ENCODE measurements at regions not wholly inside any gene's neighbourhood (a gene's known extent, or its start where the extent isn't known, plus 50 kb on each side); places are given as distances from the start of the nearest gene placed in this dataset.

DNA sequence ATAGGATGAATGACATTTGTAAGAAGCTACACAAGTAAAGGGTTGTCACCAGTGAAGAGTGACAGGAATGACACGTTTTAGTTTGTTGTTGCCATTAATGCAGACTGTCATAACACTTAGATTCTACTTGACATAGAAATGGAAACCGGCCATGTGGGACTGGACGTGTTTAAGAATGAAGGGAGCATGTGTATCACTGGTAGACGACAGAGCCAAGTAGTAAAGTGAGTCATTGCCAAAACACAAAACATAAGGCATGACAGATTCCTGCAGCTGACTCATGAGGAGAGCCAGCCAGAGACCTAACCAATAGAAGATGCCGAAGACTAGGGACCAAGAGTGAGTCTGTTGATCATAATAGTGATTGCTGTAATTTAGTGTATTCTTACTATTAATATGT lies 106.2 kb upstream of the PLAAT1 start:
- TF ChIP-seq POLR2A (IDR thresholded peaks at IDR 0.05) = no peak
- TF ChIP-seq, protein P1, sequence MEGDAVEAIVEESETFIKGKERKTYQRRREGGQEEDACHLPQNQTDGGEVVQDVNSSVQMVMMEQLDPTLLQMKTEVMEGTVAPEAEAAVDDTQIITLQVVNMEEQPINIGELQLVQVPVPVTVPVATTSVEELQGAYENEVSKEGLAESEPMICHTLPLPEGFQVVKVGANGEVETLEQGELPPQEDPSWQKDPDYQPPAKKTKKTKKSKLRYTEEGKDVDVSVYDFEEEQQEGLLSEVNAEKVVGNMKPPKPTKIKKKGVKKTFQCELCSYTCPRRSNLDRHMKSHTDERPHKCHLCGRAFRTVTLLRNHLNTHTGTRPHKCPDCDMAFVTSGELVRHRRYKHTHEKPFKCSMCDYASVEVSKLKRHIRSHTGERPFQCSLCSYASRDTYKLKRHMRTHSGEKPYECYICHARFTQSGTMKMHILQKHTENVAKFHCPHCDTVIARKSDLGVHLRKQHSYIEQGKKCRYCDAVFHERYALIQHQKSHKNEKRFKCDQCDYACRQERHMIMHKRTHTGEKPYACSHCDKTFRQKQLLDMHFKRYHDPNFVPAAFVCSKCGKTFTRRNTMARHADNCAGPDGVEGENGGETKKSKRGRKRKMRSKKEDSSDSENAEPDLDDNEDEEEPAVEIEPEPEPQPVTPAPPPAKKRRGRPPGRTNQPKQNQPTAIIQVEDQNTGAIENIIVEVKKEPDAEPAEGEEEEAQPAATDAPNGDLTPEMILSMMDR (IDR thresholded peaks at IDR 0.05) = no peak

All from prostate gland (tissue), 2 donors.